HepG2 (cell line): ENCODE measurements at regions not wholly inside any gene's neighbourhood (a gene's known extent, or its start where the extent isn't known, plus 50 kb on each side); places are given as distances from the start of the nearest gene placed in this dataset.

Experiments used
- ATAC-seq: fragments of 200-7000 bp; cut with Tn5 transposase; 3 replicates; pipeline ENCODE4 v1.9.1; 2020; ENCODE audit warnings: mild to moderate bottlenecking, moderate library complexity
- BruUV-seq: library from RNA; stranded (reverse); fragments of 400-500 nt; replicated peaks from 2 replicates; lab custom pipeline; 2021; lab: Mats Ljungman, UMichigan
- CTCF ChIA-PET: fragments of 300-600 bp; formaldehyde crosslinking; extraction: SDS; loops from one replicate; lab custom pipeline; 2021; ENCODE audit warnings: low total read pairs, inconsistent platforms, low intra/inter-chr PET ratio; lab: Yijun Ruan, JAX
- POLR2A ChIA-PET: fragments of 350-600 bp; sonication (Branson Sonifier 250); formaldehyde crosslinking; loops from one replicate; lab custom pipeline; 2020; ENCODE audit warnings: antibody characterized with exemption, inconsistent platforms; lab: Yijun Ruan, JAX
- DNase-seq: peaks from one replicate; pipeline ENCODE4 v3.0.0-alpha.2; 2015; ENCODE audit warnings: low spot score
- FAIRE-seq: peaks from 3 replicates; lab custom pipeline; 2011; peaks lifted over from hg19 to GRCh38; lab: Jason Lieb, UNC
- H2AFZ ChIP-seq: one replicate; pipeline ENCODE4 v1.6.1; 2011; ENCODE audit warnings: low read length, inconsistent platforms
- H3K27ac ChIP-seq: fragments of 300-600 bp; 3 replicates; pipeline ENCODE4 v1.8.0; 2011; ENCODE audit warnings: mixed run types, mild to moderate bottlenecking, mixed read lengths, low read length, inconsistent platforms; ENCODE audit not compliant: insufficient read depth; ENCODE audit errors: extremely low read length
- H3K27me3 ChIP-seq, 2 experiments: fragments of 200-600 bp in 1 of 2; 2 replicates in 1 of 2; 3 replicates in 1 of 2; pipeline versions ENCODE4 v1.6.0 to v1.8.0; 2011; ENCODE audit warnings: low read length in 2 of 2, mild to moderate bottlenecking in 2 of 2, moderate library complexity in 2 of 2, inconsistent platforms in 1 of 2; ENCODE audit not compliant: insufficient read depth in 2 of 2, control insufficient read depth in 1 of 2
- H3K36me3 ChIP-seq, 2 experiments: fragments of 200-600 bp in 1 of 2; replicated peaks in 1 of 2; 2 replicates in 1 of 2; 3 replicates in 1 of 2; pipeline versions ENCODE4 v1.5.1 to v1.8.0; 2011; ENCODE audit warnings: low read length in 2 of 2, inconsistent platforms in 1 of 2; ENCODE audit not compliant: insufficient read depth in 2 of 2, control insufficient read depth in 1 of 2
- H3K4me1 ChIP-seq: 2 replicates; pipeline ENCODE4 v1.5.1; 2012; ENCODE audit warnings: low read length, inconsistent platforms; ENCODE audit not compliant: insufficient read depth
- H3K4me2 ChIP-seq: 2 replicates; pipeline ENCODE4 v1.6.0; 2011; ENCODE audit warnings: low read depth, low read length, inconsistent platforms
- H3K4me3 ChIP-seq, 3 experiments: fragments of 200-600 bp in 1 of 3; sonication (generic), shearing (Covaris generic) in 1 of 3; replicated peaks in 1 of 3; 2 replicates each; pipeline ENCODE4 v1.5.1; 2011 to 2016; ENCODE audit warnings: low read length in 3 of 3, inconsistent platforms in 2 of 3, low read depth in 2 of 3, mild to moderate bottlenecking in 2 of 3, control low read depth in 1 of 3, mixed read lengths in 1 of 3; ENCODE audit not compliant: insufficient read depth in 1 of 3
- H3K79me2 ChIP-seq: one replicate; pipeline ENCODE4 v1.6.1; 2011; ENCODE audit warnings: low read length, inconsistent platforms; ENCODE audit not compliant: insufficient read depth
- H3K9ac ChIP-seq: 2 replicates; pipeline ENCODE4 v1.6.0; 2011; ENCODE audit warnings: mild to moderate bottlenecking, low read depth, low read length, inconsistent platforms; ENCODE audit not compliant: insufficient read depth
- H3K9me3 ChIP-seq: 2 replicates; pipeline ENCODE4 v1.5.1; 2012; ENCODE audit warnings: mild to moderate bottlenecking, low read length
- H4K20me1 ChIP-seq: 2 replicates; pipeline ENCODE4 v1.6.0; 2011; ENCODE audit warnings: inconsistent platforms, mild to moderate bottlenecking, low read length, moderate library complexity; ENCODE audit not compliant: insufficient read depth
- AKNA ChIP-seq: sonication (generic); formaldehyde crosslinking; IDR thresholded peaks from 2 replicates; pipeline ENCODE4 v1.4.0; 2020; ENCODE audit warnings: missing genetic modification reagents, borderline replicate concordance
- CBX1 ChIP-seq: IDR thresholded peaks from one replicate; pipeline ENCODE4 v1.6.1; 2016; ENCODE audit warnings: antibody characterized with exemption, low read depth
- FLYWCH1 ChIP-seq: sonication (generic); formaldehyde crosslinking; IDR thresholded peaks from 2 replicates; pipeline ENCODE4 v1.8.1; 2023; ENCODE audit warnings: mild to moderate bottlenecking, missing genetic modification reagents
- HOXA9 ChIP-seq: sonication (generic); formaldehyde crosslinking; IDR thresholded peaks from 2 replicates; pipeline ENCODE4 v1.8.1; 2022; ENCODE audit warnings: missing genetic modification reagents, mild to moderate bottlenecking, moderate library complexity, borderline replicate concordance
- KDM1A ChIP-seq: IDR thresholded peaks from 2 replicates; pipeline ENCODE4 v1.6.1; 2016; ENCODE audit warnings: missing compliant biosample characterization
- TBL1XR1 ChIP-seq: fragments of 150-350 bp; IDR thresholded peaks from 2 replicates; pipeline ENCODE4 v1.6.1; 2014; ENCODE audit warnings: borderline replicate concordance, low read length; ENCODE audit not compliant: partially characterized antibody
- TOE1 ChIP-seq: sonication (generic); formaldehyde crosslinking; IDR thresholded peaks from 2 replicates; pipeline ENCODE4 v1.4.0; 2020; ENCODE audit warnings: mild to moderate bottlenecking, missing genetic modification reagents
- ZKSCAN1 ChIP-seq: fragments of 150-350 bp; IDR thresholded peaks from 2 replicates; pipeline ENCODE4 v1.6.1; 2014; ENCODE audit warnings: low read length
- ZNF160 ChIP-seq: sonication (generic); formaldehyde crosslinking; IDR thresholded peaks from 2 replicates; pipeline ENCODE4 v1.8.0; 2022; ENCODE audit warnings: mild to moderate bottlenecking, inconsistent platforms, missing genetic modification reagents
- ZNF20 ChIP-seq: sonication (generic); formaldehyde crosslinking; IDR thresholded peaks from 2 replicates; pipeline ENCODE4 v1.4.0; 2020; ENCODE audit warnings: mild to moderate bottlenecking, moderate library complexity, missing genetic modification reagents
- ZNF317 ChIP-seq: sonication (generic); formaldehyde crosslinking; IDR thresholded peaks from 2 replicates; pipeline ENCODE4 v1.5.0; 2020; ENCODE audit warnings: mild to moderate bottlenecking, missing genetic modification reagents
- ZNF367 ChIP-seq: sonication (generic); formaldehyde crosslinking; IDR thresholded peaks from 2 replicates; pipeline ENCODE4 v1.4.0; 2020; ENCODE audit warnings: missing genetic modification reagents, borderline replicate concordance
- ZNF383 ChIP-seq: sonication (generic); formaldehyde crosslinking; IDR thresholded peaks from 2 replicates; pipeline ENCODE4 v1.4.0; 2020; ENCODE audit warnings: missing genetic modification reagents, mild to moderate bottlenecking, borderline replicate concordance
- WGBS: methylation state at CpG from one replicate; pipeline ENCODE4 v1.1.6; 2017; ENCODE audit warnings: low lambda C conversion rate; 5-methylcytosine and 5-hydroxymethylcytosine counted together
- in situ Hi-C: cut with HindIII; loops from 2 replicates; pipeline ENCODE4 v1.10.0; 2017; ENCODE audit warnings: low pct_unique_long_range_greater_than_20kb; ENCODE audit not compliant: extremely low pct_ligation_motif_present
- intact Hi-C: fragments of 100-400 bp; cut with micrococcal nuclease; formaldehyde crosslinking; loops from one replicate; pipeline ENCODE4 v1.10.0; 2022; ENCODE audit not compliant: unreplicated experiment
- TF ChIP-seq, protein P1 (sequence below): sonication (generic); formaldehyde crosslinking; IDR thresholded peaks from 2 replicates; pipeline ENCODE4 v1.8.1; 2023; ENCODE audit warnings: missing genetic modification reagents, mild to moderate bottlenecking, borderline replicate concordance

GRCh38 chr4:171117457-171117856, 695.7 kb upstream of the GALNTL6 start (continued):
- TF ChIP-seq KDM1A (CRISPR knock-in tag) (no peak), CBX1 (no peak), ZNF383 (CRISPR knock-in tag) (no peak)

GRCh38 chr4:171101845-171102244, 711.4 kb upstream of the GALNTL6 start:
- ATAC-seq (no peak), DNase-seq (no peak), FAIRE-seq (no peak)
- Histone ChIP-seq H3K9ac (no peak overlapping the region), H3K36me3 (no peaks in the 10 kb centered on the region), H3K9me3 (peaks cover 15% of the 10 kb centered on the region; the same call in 1 of the 2 replicates), H3K27ac (no peak overlapping the region), H4K20me1 (no peaks in the 10 kb centered on the region), H3K4me1 (no peaks in the 10 kb centered on the region), H3K4me3 (no peak overlapping the region), H3K27me3 (no peaks in the 10 kb centered on the region), H3K79me2 (no peaks in the 10 kb centered on the region), H2AFZ (no peak overlapping the region), H3K4me2 (no peak overlapping the region)
- no TSS peak for BruUV-seq
- no peak for TF ChIP-seq FLYWCH1
- TF ChIP-seq, protein P1, sequence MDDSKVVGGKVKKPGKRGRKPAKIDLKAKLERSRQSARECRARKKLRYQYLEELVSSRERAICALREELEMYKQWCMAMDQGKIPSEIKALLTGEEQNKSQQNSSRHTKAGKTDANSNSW (CRISPR knock-in tag), result no peak
- no peak for TF ChIP-seq TBL1XR1
- TF ChIP-seq ZNF317 (CRISPR knock-in tag), result peak; percentile 84
- ChIA-PET CTCF (no interaction called here), POLR2A (no interaction called here)
- in situ Hi-C loops (no loop called here), intact Hi-C loops (no loop called here)

GRCh38 chr4:171087089-171087488, 726.1 kb upstream of the GALNTL6 start:
- POLR2A ChIA-PET, result no interaction called here
- peaks cover 44% of the 10 kb centered on the region for H3K9me3 ChIP-seq
- ATAC-seq, result no peak
- TF ChIP-seq ZKSCAN1, result no peak
- TF ChIP-seq ZNF367 (CRISPR knock-in tag), result no peak
- TF ChIP-seq TOE1, result no peak
- no peak for TF ChIP-seq ZNF20
- TF ChIP-seq AKNA (CRISPR knock-in tag), result no peak
- TF ChIP-seq ZNF160 (CRISPR knock-in tag), result no peak
- TF ChIP-seq HOXA9, result no peak

More at GRCh38 chr4:171087089-171087488, 726.1 kb upstream of the GALNTL6 start:
- DNase-seq (no peak), FAIRE-seq (no peak)
- no peaks in the 10 kb centered on the region for H3K79me2 ChIP-seq
- CTCF ChIA-PET, result no interaction called here
- no peaks in the 10 kb centered on the region for H3K36me3 ChIP-seq
- no peaks in the 10 kb centered on the region for H4K20me1 ChIP-seq
- H3K4me3 ChIP-seq, result no peak overlapping the region
- in situ Hi-C loops, result no loop called here
- no peaks in the 10 kb centered on the region for H3K4me1 ChIP-seq
- no peak overlapping the region for H3K4me2 ChIP-seq
- WGBS, result 0% methylated on average over 2 of the region's 2 CpGs
- no TSS peak for BruUV-seq
- H3K9ac ChIP-seq, result no peak overlapping the region
- no peaks in the 10 kb centered on the region for H3K27me3 ChIP-seq
- H3K27ac ChIP-seq, result no peak overlapping the region
- no peak overlapping the region for H2AFZ ChIP-seq
- intact Hi-C loops, result no loop called here
